Fibroblast of lung (primary cell): ENCODE measurements at regions not wholly inside any gene's neighbourhood (a gene's known extent, or its start where the extent isn't known, plus 50 kb on each side); places are given as distances from the start of the nearest gene placed in this dataset.

Experiments
- DNase-seq, 2 donors: peaks; one replicate each; pipeline versions ENCODE4 v3.0.0 to v3.0.0-alpha.2; 2010; ENCODE audit warnings: low read depth in 2 of 2
- H2AFZ ChIP-seq: 2 replicates; pipeline ENCODE4 v1.5.1; 2012; ENCODE audit warnings: low read length, control low read depth, inconsistent platforms
- H3K27ac ChIP-seq: 2 replicates; pipeline ENCODE4 v1.5.1; 2011; ENCODE audit warnings: low read length, control low read depth; ENCODE audit not compliant: insufficient read depth
- H3K27me3 ChIP-seq: 2 replicates; pipeline ENCODE4 v1.5.1; 2011; ENCODE audit warnings: mild to moderate bottlenecking, low read length; ENCODE audit not compliant: control insufficient read depth, insufficient read depth
- H3K36me3 ChIP-seq: 2 replicates; pipeline ENCODE4 v1.5.1; 2011; ENCODE audit warnings: low read length; ENCODE audit not compliant: control insufficient read depth, insufficient read depth
- H3K4me1 ChIP-seq: 2 replicates; pipeline ENCODE4 v1.5.1; 2011; ENCODE audit warnings: low read length; ENCODE audit not compliant: control insufficient read depth, insufficient read depth; ENCODE audit errors: extremely low read depth
- H3K4me2 ChIP-seq: 2 replicates; pipeline ENCODE4 v1.5.1; 2011; ENCODE audit warnings: low read length, control low read depth; ENCODE audit not compliant: insufficient read depth; ENCODE audit errors: extremely low read depth
- H3K4me3 ChIP-seq, 4 experiments: fragments of 200-600 bp in 1 of 4; sonication (generic) in 1 of 4; replicated peaks in 1 of 4; 2 replicates each; pipeline ENCODE4 v1.5.1; 2011 to 2016; ENCODE audit warnings: low read length in 4 of 4, low read depth in 3 of 4, mild to moderate bottlenecking in 3 of 4, control low read depth in 2 of 4, inconsistent platforms in 1 of 4, mixed read lengths in 1 of 4; ENCODE audit not compliant: insufficient read depth in 1 of 4; ENCODE audit errors: control extremely low read depth in 1 of 4
- H3K79me2 ChIP-seq: 2 replicates; pipeline ENCODE4 v1.5.1; 2012; ENCODE audit warnings: mild to moderate bottlenecking, low read length, inconsistent platforms; ENCODE audit not compliant: control insufficient read depth, insufficient read depth
- H3K9ac ChIP-seq: 2 replicates; pipeline ENCODE4 v1.5.1; 2011; ENCODE audit warnings: mild to moderate bottlenecking, low read length, control low read depth; ENCODE audit not compliant: insufficient read depth
- H3K9me3 ChIP-seq: 2 replicates; pipeline ENCODE4 v1.5.1; 2012; ENCODE audit warnings: low read depth, low read length; ENCODE audit not compliant: control insufficient read depth, insufficient read depth
- H4K20me1 ChIP-seq: 2 replicates; pipeline ENCODE4 v1.5.1; 2011; ENCODE audit warnings: low read length; ENCODE audit not compliant: control insufficient read depth, insufficient read depth; ENCODE audit errors: extremely low read depth
- EZH2 ChIP-seq: IDR thresholded peaks from 2 replicates; pipeline ENCODE4 v1.5.1; 2012; ENCODE audit warnings: low read length, control low read depth, mild to moderate bottlenecking; ENCODE audit errors: missing control alignments
- TF ChIP-seq, protein P1 (sequence below), 2 donors: IDR thresholded peaks in 1 of 2; conservative IDR thresholded peaks in 1 of 2; 1 replicate in 1 of 2; 2 replicates in 1 of 2; pipeline ENCODE4 v1.5.1; 2011 to 2012; ENCODE audit warnings: low read length in 2 of 2, control low read depth in 1 of 2, inconsistent platforms in 1 of 2, low read depth in 1 of 2, mild to moderate bottlenecking in 1 of 2

DNA sequence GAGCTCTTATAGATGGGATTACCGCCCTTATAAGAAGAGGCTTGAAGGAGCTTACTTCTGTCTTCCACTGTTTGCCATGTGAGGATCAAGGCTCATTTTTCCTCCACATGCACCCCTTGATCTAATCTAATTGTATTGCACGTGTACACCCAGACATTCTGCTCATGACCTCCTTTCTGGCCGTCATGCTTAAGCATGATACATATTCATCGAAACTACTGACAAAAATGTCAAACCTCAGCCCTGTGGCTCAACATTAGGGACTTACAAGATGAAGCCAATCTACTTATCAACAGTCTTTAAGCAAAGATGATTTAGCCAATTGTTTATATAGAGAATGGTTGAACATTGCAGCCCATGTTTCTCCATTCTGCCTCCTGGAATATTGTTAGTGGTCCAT, 127.6 kb downstream of the XCL2 start:
- H2AFZ ChIP-seq = no peak overlapping the region
- H3K9me3 ChIP-seq = no peaks in the 10 kb centered on the region
- H3K79me2 ChIP-seq = no peaks in the 10 kb centered on the region
- no peak overlapping the region for H3K4me2 ChIP-seq
- no peak overlapping the region for H3K4me3 ChIP-seq
- no peaks in the 10 kb centered on the region for H3K36me3 ChIP-seq
- no peak overlapping the region for H3K9ac ChIP-seq
- H3K27ac ChIP-seq = no peak overlapping the region
- TF ChIP-seq EZH2 = no peak
- TF ChIP-seq, protein P1, sequence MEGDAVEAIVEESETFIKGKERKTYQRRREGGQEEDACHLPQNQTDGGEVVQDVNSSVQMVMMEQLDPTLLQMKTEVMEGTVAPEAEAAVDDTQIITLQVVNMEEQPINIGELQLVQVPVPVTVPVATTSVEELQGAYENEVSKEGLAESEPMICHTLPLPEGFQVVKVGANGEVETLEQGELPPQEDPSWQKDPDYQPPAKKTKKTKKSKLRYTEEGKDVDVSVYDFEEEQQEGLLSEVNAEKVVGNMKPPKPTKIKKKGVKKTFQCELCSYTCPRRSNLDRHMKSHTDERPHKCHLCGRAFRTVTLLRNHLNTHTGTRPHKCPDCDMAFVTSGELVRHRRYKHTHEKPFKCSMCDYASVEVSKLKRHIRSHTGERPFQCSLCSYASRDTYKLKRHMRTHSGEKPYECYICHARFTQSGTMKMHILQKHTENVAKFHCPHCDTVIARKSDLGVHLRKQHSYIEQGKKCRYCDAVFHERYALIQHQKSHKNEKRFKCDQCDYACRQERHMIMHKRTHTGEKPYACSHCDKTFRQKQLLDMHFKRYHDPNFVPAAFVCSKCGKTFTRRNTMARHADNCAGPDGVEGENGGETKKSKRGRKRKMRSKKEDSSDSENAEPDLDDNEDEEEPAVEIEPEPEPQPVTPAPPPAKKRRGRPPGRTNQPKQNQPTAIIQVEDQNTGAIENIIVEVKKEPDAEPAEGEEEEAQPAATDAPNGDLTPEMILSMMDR (conservative IDR thresholded peaks at IDR 0.05 in 1 of 2, IDR thresholded peaks at IDR 0.05 in 1 of 2; ENCODE audit: low read depth in 1 of 2, low read length in 2 of 2) = no peak
- no peaks in the 10 kb centered on the region for H3K27me3 ChIP-seq
- no peaks in the 10 kb centered on the region for H4K20me1 ChIP-seq
- no peak for DNase-seq
- no peaks in the 10 kb centered on the region for H3K4me1 ChIP-seq

DNA sequence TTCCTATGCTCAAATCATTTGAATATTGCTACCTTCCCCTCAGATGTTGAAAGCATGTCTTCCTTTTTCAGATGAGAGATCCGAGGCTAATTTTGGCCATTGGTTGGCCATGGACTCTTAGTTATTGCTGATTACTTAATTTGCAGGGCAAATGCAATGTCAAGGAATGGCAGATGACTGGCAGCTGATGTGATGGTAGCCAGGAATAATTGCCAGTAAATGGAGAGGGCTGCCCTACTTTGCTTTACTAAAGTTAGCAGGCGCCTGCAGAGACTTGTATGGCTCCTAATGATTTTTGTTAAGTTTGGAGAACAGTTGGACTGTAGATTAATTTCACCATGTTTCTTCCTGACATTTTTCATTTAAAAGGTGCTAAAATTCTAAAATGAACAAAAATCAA, 128.9 kb downstream of the XCL2 start:
- Histone ChIP-seq H3K4me3 (no peak overlapping the region), H2AFZ (no peak overlapping the region), H3K27ac (no peak overlapping the region), H3K4me1 (no peaks in the 10 kb centered on the region), H3K36me3 (no peaks in the 10 kb centered on the region), H4K20me1 (no peaks in the 10 kb centered on the region), H3K9me3 (no peaks in the 10 kb centered on the region), H3K9ac (no peak overlapping the region), H3K4me2 (no peak overlapping the region), H3K79me2 (no peaks in the 10 kb centered on the region), H3K27me3 (no peaks in the 10 kb centered on the region)
- DNase-seq = no peak
- no peak for TF ChIP-seq EZH2
- TF ChIP-seq, protein P1 (conservative IDR thresholded peaks at IDR 0.05 in 1 of 2, IDR thresholded peaks at IDR 0.05 in 1 of 2; ENCODE audit: low read depth in 1 of 2, low read length in 2 of 2) = no peak

DNA sequence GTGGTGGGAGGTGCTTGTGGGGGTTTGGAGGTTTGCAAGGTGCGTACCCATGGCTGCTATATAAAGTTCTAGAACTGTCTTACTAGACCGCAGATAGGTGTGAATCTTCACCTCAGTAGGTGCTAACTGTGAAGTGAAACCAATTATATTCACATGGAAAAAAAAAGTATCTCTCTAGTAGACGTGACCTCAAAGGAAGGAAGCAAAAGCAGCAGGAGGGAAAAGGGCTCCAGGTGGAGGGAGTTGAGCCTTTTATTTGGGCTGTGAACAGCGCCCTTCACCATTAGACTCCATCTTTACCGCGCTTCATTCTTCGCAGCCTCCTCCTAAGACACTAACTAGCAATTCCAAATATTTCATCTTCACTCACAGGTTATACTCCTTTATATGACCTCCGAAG, 129.8 kb downstream of the TBX19 start:
- no peaks in the 10 kb centered on the region for H3K27me3 ChIP-seq
- H3K79me2 ChIP-seq = no peaks in the 10 kb centered on the region
- no peaks in the 10 kb centered on the region for H4K20me1 ChIP-seq
- no peaks in the 10 kb centered on the region for H3K4me1 ChIP-seq
- no peaks in the 10 kb centered on the region for H3K9me3 ChIP-seq
- H3K36me3 ChIP-seq = no peaks in the 10 kb centered on the region
- H3K4me3 ChIP-seq = no peak overlapping the region
- H2AFZ ChIP-seq = no peak overlapping the region
- DNase-seq = no peak
- H3K27ac ChIP-seq = no peak overlapping the region
- no peak overlapping the region for H3K9ac ChIP-seq
- no peak for TF ChIP-seq EZH2
- TF ChIP-seq, protein P1 (conservative IDR thresholded peaks at IDR 0.05 in 1 of 2, IDR thresholded peaks at IDR 0.05 in 1 of 2; ENCODE audit: low read depth in 1 of 2, low read length in 2 of 2) = no peak
- H3K4me2 ChIP-seq = no peak overlapping the region
